Iris pigment epithelial cell (primary cell): ENCODE measurements at regions not wholly inside any gene's neighbourhood (a gene's known extent, or its start where the extent isn't known, plus 50 kb on each side); places are given as distances from the start of the nearest gene placed in this dataset.

Experiments
- DNase-seq: peaks from one replicate; pipeline ENCODE4 v3.0.0-alpha.2; 2011; ENCODE audit warnings: low read depth

DNA sequence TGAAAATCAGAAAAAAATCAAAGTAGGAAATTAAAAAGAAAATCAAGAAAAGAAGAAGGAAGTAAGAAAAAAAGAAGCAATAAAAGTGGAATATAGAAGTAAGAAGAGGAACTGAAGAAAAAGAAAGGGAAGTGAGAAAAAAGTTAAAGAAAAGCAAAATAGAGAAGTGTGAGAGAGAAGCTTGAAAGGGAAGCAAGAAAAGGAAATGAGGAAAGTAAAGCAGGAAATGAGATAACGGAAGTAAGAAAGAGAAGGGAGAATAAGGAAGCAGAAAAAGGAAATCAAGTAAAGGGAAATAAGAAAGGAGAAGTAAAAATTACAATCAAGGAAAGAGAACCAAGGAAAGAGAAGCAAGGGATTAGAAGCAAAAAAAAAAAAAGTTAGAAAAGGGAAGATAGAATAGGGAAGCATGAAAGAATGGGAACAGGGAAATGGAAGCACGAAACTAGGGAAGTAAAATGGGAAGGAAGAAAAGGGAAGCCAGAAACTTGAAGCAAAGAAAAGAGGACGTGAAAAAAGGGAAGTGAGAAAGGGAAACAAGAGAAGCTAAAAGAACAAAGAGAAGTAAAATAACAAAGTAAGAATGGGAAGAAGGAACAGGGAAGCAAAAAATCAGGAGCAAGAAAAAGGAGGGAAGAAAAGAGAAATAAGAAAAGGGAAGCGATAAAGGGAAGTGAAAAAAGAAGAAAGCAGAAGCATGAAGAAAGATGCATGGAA lies 243.3 kb upstream of the NCKAP5 start:
- no peak for DNase-seq

DNA sequence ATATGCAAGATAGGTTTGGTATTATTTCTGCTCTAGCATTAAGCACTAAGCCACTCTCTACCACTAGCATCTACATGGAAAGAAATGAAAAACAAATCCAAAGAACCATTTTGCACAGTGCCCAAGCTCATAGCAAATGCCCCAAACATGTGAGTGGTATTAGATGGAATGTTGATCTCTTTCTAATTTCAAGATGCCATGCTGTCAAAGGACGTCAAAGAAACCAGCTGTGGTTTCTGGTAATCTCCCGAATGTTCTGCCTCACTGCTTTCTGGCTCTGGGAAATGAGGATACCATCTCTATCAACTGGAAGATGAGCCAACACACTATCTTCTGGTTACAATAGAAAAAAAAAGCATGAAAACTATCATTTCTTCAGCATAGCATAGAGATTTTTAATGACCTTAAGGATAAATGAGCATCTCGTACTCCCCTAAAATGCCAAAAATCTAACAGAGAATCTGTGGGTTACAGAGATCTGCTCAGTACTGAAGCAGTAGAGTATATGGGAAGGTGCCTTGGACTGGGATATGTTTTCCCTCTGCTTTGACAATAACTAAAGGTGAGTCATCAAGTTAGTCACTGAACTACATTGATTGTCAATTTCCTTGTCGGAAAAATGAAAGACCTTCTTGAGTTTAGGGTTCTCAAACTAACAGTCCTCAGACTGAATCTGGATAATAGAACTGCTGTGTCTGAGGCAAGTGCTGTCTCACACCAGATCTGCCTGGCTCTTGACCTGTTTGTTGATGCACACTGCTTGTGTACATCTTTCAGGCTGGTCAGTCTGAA lies 244.8 kb upstream of the NCKAP5 start:
- DNase-seq = peak; percentile 49

DNA sequence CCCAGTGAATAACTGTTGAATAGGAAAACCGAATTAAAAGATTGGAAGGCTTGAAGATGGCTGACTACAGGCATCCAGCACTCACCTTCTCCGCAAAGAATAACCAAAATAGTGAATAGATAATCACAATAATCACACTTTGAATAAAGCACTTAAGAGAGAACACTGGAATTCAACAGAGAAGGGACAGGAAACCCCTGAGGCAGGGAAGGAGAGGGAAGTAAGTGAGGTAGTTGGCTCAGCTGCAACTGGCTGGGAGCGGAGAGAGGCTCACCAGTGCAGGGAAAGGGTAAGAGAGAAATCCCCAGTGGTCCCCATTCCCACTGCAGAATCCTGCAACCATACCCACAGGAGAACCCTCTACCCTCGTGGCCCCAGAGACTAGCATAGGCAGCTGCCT lies 246.6 kb upstream of the NCKAP5 start:
- DNase-seq = no peak

DNA sequence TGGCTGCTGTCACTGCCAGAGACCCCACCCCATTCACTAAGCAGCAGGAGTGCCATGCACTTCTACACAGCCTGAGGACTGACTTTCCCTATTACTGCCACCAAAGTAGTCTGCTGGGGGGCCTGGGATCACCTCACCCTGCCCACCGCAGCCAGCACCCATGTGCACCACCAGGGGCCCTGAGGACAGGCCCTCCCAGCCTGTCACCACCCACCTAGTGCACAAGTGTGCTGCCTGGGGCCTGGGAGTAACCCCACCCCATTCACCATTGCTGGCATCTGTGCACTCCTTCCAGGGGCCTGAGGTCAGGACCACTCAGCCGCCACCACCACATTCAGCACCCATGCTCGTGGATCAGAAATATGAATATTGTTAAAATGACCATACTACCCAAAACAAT lies 247.8 kb upstream of the NCKAP5 start:
- DNase-seq = no peak

DNA sequence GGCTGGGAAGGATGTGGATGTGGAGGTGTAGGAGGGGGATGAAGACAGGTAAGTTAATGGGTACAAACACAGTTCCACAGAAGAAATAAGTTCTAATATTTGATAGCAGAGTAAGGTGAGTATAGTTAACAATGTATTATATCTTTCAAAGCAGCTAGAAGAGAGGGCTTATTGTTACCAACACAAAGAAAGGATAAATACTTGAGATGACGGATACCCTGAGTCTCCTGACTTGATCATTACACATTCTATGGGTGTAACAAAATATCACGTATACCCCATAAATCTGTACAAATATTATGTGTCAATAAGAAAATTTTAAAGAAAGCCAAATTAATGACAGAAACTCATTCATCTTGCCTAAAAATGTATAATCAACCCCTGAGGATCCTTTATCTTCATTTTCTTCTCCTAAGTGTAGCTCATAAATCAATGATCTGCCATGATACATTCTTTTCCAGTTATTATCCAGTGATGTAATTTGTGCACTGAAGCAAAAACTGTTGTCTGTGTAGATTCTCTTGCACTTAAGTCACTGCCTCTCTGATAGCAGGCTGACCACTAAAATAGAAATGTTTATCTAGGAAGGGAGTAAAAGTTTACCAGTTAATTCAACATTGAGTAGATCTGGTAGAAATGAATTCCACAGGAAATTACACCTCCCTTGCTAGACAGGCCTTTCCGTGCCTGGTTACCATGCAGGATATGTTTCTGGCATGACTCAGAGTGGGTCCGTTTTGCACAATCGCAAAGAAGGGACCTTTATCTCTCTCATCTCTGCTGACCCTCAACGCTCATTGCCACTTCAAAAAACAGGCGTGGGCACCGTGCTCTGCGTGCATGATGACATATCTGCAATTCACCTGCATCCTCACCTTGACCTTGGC lies 249.7 kb upstream of the NCKAP5 start:
- peak; percentile 99 for DNase-seq

DNA sequence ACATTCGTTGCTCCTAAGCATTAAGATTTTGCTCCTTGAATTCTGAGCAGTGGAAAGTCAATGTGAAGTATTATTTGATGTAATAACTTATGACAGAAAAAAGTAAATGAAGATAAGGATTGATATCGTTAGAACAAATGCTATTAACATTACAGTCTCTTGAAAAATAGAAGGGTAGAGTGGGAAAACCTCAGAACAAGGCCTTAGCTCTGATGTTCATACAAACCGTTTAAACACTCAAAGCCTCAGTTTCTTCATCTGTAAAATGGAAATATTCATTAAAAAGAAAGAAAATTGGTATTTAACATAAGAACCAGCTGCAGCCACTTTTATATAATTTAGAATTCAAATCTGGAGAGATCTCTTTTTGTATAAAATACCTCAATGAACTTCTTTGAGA lies 250.4 kb upstream of the NCKAP5 start:
- no peak for DNase-seq

DNA sequence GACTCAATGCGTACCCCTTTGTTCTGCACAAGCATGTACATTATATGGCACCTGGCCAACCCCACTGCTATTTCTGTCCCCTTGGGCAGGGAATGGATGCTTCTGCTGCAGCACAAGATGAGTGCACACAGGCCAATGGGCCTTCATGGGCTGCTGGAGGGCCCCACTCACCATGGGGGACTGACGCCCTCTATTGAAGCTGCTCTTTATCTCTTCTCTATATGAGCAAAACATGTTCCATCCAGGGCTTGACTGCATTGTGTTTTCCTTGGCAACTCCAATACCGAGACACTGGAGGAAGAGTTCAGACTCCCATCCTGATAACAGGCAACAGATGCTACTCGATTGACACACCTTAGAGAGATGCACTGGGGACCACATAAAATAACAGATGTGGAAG lies 251.6 kb upstream of the NCKAP5 start:
- DNase-seq = peak; percentile 39

DNA sequence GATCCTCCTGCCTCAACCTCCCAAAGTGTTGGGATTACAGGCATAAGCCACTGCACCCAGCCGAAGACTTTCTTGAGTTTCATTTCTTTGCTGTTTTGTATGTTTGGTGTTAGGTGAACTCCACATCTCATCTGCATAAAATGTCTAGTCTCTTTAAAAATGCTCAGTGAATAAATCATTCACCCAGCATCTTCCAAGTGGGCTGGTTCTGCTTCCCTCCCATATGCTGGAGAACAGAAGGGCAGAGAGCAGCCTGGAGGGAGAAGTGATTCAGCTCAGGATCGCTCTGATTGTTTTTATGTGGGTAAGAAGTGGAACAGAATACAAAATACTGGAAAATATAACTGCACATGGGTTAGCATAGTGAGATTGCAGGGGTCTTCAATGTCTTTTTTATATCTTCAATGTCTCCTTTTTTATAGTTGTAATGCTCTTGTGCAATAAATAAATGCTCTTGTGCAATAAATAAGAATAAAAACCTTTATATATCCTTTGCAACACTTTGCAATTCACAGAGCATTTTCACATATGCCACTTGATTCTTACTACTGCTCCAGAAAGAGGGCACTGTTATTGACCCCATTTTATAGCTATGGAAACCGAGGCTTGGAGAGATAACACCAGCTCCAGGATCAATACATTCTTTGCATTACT lies 253.0 kb upstream of the NCKAP5 start:
- DNase-seq = peak; percentile 87

DNA sequence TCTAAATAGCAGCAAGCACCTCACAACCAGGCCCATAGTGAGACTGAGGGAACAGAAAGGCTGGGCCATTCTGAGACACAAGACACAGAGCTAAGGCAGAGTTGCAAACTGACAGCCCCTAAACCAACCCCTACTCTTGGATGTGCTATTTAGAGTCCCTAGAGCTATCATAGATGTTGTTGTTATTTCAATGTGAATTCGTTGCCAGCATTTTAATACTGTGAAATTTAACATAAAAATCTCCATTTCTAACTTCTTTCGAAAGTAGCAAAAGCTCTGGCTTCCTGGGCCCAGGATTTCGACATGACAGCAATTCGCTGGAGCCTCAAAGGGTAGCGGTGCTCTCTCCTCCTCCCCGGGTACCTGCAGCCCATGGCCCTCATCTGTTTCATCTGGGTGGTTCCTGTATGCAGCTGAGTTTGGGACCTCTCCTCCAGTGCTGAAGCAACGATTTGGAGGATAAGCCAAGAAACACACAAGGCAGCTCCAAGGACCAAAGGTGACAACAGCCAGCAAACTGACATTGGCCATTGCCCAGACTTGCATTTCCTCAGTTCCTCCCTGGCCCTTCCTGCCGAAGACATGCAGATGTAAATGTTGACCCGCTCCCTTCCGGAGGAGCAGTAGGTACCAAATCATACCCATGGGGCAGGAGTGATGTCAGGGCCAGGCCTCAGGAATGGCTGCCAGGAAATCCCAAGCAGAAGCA lies 254.4 kb upstream of the NCKAP5 start:
- DNase-seq = no peak

DNA sequence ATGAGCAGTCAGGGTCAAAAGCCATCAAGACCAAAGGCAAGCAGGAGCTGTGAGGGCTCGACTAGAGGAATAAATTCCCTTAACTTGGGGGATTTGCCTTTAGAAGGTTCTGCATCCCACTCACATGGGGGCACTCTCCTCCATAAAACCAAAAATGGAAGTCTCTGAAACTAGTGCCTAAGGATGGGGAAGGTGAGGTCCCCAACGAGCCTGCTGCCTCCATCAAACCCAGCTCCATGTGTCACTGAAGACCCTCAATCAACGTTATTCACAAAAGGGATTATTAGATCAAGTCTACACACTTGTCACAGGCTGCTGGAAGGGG lies 254.9 kb upstream of the NCKAP5 start:
- no peak for DNase-seq

DNA sequence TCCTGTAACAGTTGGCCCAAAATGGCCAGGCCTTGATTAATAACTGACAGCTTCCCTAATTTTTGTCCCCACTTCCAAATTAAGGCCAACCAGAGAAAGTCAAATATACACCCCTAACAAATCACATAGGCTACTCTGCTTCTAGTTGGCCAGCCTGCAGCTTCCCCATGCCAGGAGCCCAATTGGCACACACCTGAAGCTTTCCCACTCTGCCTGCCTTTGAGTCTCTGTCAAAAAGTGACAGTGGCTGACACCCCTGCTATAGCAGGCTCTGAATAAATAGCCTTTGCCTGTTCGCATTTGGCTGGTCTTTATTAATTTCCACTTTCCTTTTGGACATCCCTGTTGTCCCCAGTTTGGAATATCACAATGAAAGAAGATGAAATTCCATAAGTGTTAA lies 256.6 kb upstream of the NCKAP5 start:
- DNase-seq = no peak

DNA sequence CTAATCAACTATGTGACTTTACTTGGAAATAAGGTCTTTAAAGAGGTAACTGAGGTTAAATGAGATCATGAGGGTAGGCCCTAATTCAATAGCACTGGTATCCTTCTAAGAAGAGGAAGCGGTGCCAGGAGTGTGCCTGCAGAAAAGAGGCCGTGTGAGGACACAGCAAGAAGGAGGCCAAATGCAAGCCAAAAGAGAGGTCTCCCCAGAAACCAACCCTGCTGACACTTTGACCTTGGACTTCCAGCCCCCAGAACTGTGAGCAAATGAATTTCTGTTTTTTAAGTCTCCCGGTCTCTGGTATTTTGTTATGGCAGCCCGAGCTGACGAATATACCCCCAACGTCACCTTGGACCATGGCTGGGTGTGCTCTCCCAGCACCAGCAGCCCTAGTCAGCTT lies 257.5 kb upstream of the NCKAP5 start:
- no peak for DNase-seq

DNA sequence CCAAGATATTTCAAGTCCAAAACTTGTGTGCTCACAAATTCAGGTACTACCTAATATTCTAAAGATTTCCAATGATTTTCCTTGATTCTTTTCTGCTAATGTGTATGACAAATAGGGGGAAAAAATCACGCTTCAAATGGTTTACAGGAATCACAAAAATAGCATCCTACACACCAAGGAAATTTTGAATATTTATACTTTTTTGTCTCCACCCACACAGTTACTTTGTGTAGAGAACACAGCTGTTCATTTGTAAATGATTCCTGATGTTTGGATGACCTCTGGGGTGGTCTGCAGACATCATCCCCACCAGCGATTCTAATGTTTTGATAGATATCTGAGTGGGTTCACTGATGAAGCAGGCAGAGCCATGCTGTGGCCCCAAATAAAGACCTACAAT lies 260.6 kb upstream of the NCKAP5 start:
- DNase-seq = no peak

DNA sequence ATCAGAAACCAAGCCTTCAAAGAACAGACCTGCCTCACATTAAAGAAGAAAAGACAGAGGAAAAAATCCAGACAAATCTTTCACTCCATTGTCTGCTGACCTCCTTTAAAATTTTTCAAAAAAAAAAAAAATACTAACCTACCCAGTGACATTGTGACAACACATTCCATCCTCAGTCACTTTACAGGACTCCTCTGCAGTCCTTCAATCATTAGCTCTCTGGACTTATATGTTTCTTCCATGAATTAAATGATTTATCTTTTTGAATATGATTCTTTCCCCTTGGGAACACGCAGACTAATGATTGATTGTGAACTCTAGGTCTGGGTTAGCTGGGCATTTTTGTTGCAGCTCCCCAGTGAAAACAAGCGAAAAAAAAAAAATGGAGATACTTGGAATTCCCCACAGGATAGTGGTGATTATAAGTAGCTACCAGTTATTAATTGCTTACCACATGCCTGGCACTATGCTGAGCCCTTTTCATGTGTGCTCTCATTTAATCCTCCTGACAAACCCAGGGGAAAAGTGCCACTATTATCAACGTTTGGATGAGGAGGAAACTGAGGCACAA lies 261.3 kb upstream of the NCKAP5 start:
- DNase-seq = no peak

DNA sequence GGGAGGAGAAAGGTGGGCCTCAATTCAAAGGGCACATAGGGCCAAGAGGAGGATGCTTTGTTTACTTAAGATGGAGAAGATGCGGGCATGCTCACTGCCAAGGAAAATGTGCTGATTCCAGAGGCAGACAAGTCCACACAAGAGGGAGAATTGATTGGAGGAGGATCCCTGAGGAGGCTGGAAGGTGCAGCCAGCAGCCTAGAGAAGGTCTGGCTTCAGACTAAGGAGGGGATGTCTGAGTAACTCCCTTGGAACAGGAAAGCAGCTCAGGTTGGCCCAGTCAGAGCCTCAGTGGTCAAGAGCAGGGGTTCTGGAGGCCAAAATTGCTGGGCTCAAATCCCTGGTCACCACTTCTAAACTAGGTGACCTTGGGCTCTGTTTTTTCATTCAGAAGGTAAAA lies 265.5 kb upstream of the NCKAP5 start:
- DNase-seq = no peak

DNA sequence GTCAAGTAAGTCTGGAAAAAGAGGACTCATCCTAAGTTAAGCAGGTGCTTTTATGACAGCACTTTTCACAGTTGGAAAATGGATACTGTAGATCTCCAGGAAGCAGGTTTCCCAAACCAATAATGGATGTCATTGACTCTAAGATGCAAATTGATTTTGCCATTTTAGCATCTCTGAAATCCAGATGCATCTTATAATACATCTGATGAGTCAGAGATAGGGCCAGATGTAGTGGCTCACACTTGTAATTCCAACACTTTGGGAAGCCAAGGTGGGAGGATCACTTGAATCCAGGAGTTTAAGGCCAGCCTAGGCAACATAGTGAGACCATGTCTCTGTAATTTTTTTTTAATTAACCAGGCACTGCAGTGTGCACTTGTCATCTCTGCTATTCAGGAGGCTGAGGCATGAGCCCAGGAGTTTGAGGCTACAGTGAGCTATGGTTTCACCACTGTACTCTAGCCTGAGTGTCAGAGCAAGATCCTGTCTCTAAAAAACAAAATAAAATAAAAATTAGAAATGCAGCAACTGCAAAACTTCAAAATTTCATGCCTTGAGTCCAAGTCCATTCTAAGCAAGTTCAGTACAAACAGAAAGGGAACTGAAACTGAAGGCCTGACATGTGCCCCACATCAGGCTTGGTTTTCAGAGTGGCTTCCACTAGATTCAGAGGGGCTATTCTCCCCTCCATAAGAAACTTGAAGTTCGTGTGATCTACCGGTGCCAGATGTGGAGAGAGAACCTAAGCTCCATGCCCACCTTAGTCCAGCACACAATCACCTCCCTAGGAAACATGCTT lies 267.8 kb upstream of the NCKAP5 start:
- no peak for DNase-seq

DNA sequence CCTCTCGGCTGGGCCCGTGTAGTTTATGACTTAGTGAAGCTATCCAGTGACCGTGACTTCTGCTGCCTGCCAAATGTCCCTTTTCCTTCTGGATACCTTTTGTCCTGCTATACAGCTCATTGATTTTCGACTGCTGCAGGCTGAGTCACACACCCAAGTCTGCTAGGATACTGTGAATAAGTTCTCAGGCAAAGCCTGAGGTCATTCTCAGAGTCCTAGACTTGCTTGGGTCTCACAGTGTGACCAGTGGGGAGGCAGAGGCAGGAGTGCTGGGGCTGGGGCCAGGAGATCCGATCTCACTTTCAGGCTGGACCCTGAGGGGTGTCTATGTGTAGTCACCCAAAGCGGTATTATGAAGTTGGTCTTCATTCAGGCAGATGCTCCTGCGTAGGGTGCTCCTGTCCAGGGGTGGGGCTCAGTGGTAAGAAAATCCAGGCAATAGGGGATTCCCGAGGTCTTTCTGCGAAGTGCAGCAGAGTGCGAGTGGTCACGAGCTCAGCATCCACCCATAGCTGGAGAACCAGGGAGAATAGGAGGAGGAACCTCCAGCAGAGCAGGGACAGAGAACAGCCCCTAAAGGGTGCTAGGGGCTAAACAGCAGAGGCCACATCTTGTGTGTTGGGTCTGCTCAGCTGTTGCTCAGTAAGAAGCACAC lies 268.6 kb upstream of the NCKAP5 start:
- no peak for DNase-seq

DNA sequence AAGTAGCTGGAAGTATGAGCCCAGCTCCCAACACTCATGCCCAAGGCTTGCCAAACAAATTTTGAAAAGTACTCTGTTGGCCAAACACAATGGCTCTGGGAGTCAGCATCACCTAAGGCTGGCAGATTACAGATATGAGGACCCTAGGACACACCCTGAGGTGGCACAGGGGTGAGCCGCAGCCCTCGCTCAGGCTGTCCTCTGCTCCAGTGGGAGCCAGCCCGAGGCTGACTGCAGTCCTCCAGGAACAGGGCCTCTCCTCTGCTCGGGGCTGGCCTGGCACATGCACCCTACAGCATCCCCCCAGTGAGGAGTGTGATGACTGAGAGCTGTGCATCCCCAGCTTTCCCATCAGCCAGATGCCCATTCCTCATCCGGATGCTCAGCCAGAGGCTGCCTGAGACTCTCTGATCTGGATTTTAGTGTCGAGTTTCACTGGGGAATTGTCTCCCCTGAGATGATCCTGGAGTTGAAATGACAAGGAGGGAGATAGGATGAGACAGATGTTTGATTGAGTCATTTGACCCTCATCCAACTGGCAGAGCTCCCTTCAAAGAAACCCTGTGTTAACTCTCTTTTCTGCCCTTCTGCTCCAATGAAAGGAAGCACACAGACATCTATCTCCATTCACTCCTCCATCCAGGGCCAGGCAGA lies 269.3 kb upstream of the NCKAP5 start:
- no peak for DNase-seq

DNA sequence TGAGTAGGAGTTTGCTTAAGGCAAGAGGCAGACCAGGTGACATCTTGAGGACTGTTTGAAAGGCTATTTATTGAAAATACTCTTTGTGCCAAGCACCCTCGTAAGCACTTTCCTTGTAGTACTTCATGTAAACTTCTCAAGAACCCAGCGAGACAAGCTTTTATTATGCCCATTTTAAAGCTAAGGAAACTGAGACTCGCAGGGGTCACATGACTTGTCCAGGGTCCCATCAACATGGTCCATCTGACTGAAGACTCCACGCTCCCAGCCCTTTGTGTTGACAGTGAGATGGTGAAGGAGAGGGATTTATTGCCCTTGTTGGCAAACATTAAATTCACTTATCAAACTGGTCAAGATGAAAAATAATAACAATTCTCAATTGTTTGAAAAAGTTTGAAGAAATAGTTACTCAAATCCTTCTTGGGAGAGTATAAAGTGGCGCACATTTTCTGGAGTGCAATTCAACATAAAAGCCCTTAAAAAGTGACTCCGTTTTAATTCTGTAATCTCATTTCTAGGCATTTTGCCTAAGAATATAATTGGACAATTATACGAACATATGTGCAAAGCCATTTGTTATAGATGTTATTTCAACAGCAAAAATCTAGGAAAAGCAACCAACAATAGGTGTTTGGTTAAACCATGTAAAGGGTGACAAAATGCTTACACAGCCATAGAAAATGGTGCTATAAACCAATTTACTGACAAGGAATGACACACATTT lies 270.5 kb upstream of the NCKAP5 start:
- DNase-seq = no peak
